HT-29 (cell line): ENCODE measurements at regions not wholly inside any gene's neighbourhood (a gene's known extent, or its start where the extent isn't known, plus 50 kb on each side); places are given as distances from the start of the nearest gene placed in this dataset.
"Not testable (repeated sequence)": the region's sequence is repeated elsewhere in the genome, so short reads cannot be mapped to it uniquely, and the experiment has no call there.

ENCODE experiments used
- DNase-seq: peaks from one replicate; pipeline ENCODE4 v3.0.0-alpha.2; 2015; ENCODE audit warnings: low spot score

- DNase-seq = peak; percentile 16
Measured at GRCh38 chr2:183998041-183998796, 600.1 kb upstream of the ZNF804A start.

GRCh38 chr2:183998797-183999190 lies 599.5 kb upstream of the ZNF804A start:
- no peak for DNase-seq

- DNase-seq = no peak
Measured at GRCh38 chr2:184004289-184004947, 593.9 kb upstream of the ZNF804A start.

- no peak for DNase-seq
Measured at GRCh38 chr2:184004948-184005672, 593.2 kb upstream of the ZNF804A start.

GRCh38 chr2:184006998-184007397 lies 591.3 kb upstream of the ZNF804A start:
- DNase-seq = no peak

GRCh38 chr2:184026961-184027360 lies 571.4 kb upstream of the ZNF804A start:
- no peak for DNase-seq

GRCh38 chr2:184030245-184030644 lies 568.1 kb upstream of the ZNF804A start:
- no peak for DNase-seq

GRCh38 chr2:184030989-184031388 lies 567.3 kb upstream of the ZNF804A start:
- no peak for DNase-seq

- DNase-seq = no peak
Measured at GRCh38 chr2:184031402-184032147, 566.8 kb upstream of the ZNF804A start.

GRCh38 chr2:184032983-184033382 lies 565.3 kb upstream of the ZNF804A start:
- no peak for DNase-seq

GRCh38 chr2:184037273-184037672 lies 561.1 kb upstream of the ZNF804A start:
- DNase-seq = no peak

GRCh38 chr2:184039493-184039892 lies 558.8 kb upstream of the ZNF804A start:
- no peak for DNase-seq

- no peak for DNase-seq
Measured at GRCh38 chr2:184040230-184040629, 558.1 kb upstream of the ZNF804A start.

- no peak for DNase-seq
Measured at GRCh38 chr2:184041077-184041476, 557.3 kb upstream of the ZNF804A start.

GRCh38 chr2:184041777-184042176 lies 556.6 kb upstream of the ZNF804A start:
- DNase-seq = no peak

GRCh38 chr2:184047536-184047935 lies 550.8 kb upstream of the ZNF804A start:
- DNase-seq = no peak

GRCh38 chr2:184049566-184049965 lies 548.8 kb upstream of the ZNF804A start:
- no peak for DNase-seq

GRCh38 chr2:184053326-184053725 lies 545.0 kb upstream of the ZNF804A start:
- DNase-seq = peak; percentile 71

GRCh38 chr2:184054419-184054818 lies 543.9 kb upstream of the ZNF804A start:
- not testable (repeated sequence) for DNase-seq

- no peak for DNase-seq
Measured at GRCh38 chr2:184057910-184058309, 540.4 kb upstream of the ZNF804A start.

GRCh38 chr2:184060268-184060667 lies 538.1 kb upstream of the ZNF804A start:
- DNase-seq = not testable (repeated sequence)

GRCh38 chr2:184067502-184067901 lies 530.8 kb upstream of the ZNF804A start:
- DNase-seq = no peak
